H1 (cell line): ENCODE measurements at regions not wholly inside any gene's neighbourhood (a gene's known extent, or its start where the extent isn't known, plus 50 kb on each side); places are given as distances from the start of the nearest gene placed in this dataset.

Experiments used
- EP300 ChIP-seq, 2 experiments: IDR thresholded peaks; 1 replicate in 1 of 2; 2 replicates in 1 of 2; pipeline ENCODE4 v1.6.1; 2011 to 2012; ENCODE audit warnings: low read depth in 2 of 2, low read length in 2 of 2, mild to moderate bottlenecking in 2 of 2, borderline replicate concordance in 1 of 2, inconsistent platforms in 1 of 2, moderate library complexity in 1 of 2
- HDAC2 ChIP-seq, 2 experiments: fragments of 300-600 bp in 1 of 2; sonication (generic) in 1 of 2; IDR thresholded peaks; 2 replicates each; pipeline ENCODE4 v1.6.1; 2011 to 2012; ENCODE audit warnings: low read depth in 2 of 2, low read length in 2 of 2, mild to moderate bottlenecking in 2 of 2, moderate library complexity in 2 of 2, borderline replicate concordance in 1 of 2, inconsistent platforms in 1 of 2
- JUND ChIP-seq: IDR thresholded peaks from 2 replicates; pipeline ENCODE4 v1.6.1; 2011; ENCODE audit warnings: mild to moderate bottlenecking, improper control_type of control experiment, low read length
- KDM4A ChIP-seq: IDR thresholded peaks from one replicate; pipeline ENCODE4 v1.7.1; 2012; ENCODE audit warnings: low read depth, mild to moderate bottlenecking, moderate library complexity, low read length, inconsistent platforms; ENCODE audit not compliant: severe bottlenecking
- MAFK ChIP-seq: IDR thresholded peaks from 2 replicates; pipeline ENCODE4 v1.6.1; 2012; ENCODE audit warnings: low read depth, mild to moderate bottlenecking, improper control_type of control experiment, low read length
- NRF1 ChIP-seq: IDR thresholded peaks from 2 replicates; pipeline ENCODE4 v1.6.1; 2011; ENCODE audit warnings: mild to moderate bottlenecking, low read depth, low read length, improper control_type of control experiment
- PHF8 ChIP-seq: fragments of 200-600 bp; sonication (generic); conservative IDR thresholded peaks from 2 replicates; pipeline ENCODE4 v1.7.1; 2012; ENCODE audit warnings: low read depth, mild to moderate bottlenecking, inconsistent platforms, low read length, moderate library complexity
- POLR2AphosphoS5 ChIP-seq: IDR thresholded peaks from 2 replicates; pipeline ENCODE4 v1.6.1; 2011; ENCODE audit warnings: low read depth, low read length
- SP4 ChIP-seq: IDR thresholded peaks from 2 replicates; pipeline ENCODE4 v1.6.1; 2012; ENCODE audit warnings: low read length, inconsistent platforms
- TAF7 ChIP-seq: optimal IDR thresholded peaks from 2 replicates; pipeline ENCODE3; 2011; ENCODE audit warnings: low read depth, mild to moderate bottlenecking, inconsistent platforms, low read length, moderate library complexity, borderline replicate concordance
- TF ChIP-seq, protein P1 (sequence below): fragments of 300-600 bp; sonication (generic); IDR thresholded peaks from 2 replicates; pipeline ENCODE4 v1.7.1; 2012; ENCODE audit warnings: low read length, moderate library complexity, mild to moderate bottlenecking, inconsistent platforms; ENCODE audit not compliant: insufficient replicate concordance

DNA sequence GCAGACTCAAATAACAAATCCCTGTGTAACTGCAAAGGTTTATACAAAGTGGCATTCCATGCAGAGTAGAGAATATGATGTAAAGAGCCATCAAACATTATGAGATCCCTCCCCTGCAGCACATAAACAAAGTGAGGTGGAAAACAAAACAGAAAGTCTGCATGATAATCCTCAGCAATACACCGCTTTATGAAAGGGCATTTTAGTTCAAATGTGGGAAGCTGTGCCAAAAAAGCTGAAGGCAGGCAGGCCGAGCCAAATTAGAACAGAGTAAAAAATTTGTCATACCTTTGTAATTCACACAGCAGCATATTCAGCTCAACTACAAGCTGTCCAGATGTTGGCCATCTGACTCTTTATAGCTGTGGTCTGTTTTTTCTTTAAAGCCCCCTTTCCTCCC is 113.5 kb downstream of the LHX9 start (continued):
- TF ChIP-seq, protein P1, sequence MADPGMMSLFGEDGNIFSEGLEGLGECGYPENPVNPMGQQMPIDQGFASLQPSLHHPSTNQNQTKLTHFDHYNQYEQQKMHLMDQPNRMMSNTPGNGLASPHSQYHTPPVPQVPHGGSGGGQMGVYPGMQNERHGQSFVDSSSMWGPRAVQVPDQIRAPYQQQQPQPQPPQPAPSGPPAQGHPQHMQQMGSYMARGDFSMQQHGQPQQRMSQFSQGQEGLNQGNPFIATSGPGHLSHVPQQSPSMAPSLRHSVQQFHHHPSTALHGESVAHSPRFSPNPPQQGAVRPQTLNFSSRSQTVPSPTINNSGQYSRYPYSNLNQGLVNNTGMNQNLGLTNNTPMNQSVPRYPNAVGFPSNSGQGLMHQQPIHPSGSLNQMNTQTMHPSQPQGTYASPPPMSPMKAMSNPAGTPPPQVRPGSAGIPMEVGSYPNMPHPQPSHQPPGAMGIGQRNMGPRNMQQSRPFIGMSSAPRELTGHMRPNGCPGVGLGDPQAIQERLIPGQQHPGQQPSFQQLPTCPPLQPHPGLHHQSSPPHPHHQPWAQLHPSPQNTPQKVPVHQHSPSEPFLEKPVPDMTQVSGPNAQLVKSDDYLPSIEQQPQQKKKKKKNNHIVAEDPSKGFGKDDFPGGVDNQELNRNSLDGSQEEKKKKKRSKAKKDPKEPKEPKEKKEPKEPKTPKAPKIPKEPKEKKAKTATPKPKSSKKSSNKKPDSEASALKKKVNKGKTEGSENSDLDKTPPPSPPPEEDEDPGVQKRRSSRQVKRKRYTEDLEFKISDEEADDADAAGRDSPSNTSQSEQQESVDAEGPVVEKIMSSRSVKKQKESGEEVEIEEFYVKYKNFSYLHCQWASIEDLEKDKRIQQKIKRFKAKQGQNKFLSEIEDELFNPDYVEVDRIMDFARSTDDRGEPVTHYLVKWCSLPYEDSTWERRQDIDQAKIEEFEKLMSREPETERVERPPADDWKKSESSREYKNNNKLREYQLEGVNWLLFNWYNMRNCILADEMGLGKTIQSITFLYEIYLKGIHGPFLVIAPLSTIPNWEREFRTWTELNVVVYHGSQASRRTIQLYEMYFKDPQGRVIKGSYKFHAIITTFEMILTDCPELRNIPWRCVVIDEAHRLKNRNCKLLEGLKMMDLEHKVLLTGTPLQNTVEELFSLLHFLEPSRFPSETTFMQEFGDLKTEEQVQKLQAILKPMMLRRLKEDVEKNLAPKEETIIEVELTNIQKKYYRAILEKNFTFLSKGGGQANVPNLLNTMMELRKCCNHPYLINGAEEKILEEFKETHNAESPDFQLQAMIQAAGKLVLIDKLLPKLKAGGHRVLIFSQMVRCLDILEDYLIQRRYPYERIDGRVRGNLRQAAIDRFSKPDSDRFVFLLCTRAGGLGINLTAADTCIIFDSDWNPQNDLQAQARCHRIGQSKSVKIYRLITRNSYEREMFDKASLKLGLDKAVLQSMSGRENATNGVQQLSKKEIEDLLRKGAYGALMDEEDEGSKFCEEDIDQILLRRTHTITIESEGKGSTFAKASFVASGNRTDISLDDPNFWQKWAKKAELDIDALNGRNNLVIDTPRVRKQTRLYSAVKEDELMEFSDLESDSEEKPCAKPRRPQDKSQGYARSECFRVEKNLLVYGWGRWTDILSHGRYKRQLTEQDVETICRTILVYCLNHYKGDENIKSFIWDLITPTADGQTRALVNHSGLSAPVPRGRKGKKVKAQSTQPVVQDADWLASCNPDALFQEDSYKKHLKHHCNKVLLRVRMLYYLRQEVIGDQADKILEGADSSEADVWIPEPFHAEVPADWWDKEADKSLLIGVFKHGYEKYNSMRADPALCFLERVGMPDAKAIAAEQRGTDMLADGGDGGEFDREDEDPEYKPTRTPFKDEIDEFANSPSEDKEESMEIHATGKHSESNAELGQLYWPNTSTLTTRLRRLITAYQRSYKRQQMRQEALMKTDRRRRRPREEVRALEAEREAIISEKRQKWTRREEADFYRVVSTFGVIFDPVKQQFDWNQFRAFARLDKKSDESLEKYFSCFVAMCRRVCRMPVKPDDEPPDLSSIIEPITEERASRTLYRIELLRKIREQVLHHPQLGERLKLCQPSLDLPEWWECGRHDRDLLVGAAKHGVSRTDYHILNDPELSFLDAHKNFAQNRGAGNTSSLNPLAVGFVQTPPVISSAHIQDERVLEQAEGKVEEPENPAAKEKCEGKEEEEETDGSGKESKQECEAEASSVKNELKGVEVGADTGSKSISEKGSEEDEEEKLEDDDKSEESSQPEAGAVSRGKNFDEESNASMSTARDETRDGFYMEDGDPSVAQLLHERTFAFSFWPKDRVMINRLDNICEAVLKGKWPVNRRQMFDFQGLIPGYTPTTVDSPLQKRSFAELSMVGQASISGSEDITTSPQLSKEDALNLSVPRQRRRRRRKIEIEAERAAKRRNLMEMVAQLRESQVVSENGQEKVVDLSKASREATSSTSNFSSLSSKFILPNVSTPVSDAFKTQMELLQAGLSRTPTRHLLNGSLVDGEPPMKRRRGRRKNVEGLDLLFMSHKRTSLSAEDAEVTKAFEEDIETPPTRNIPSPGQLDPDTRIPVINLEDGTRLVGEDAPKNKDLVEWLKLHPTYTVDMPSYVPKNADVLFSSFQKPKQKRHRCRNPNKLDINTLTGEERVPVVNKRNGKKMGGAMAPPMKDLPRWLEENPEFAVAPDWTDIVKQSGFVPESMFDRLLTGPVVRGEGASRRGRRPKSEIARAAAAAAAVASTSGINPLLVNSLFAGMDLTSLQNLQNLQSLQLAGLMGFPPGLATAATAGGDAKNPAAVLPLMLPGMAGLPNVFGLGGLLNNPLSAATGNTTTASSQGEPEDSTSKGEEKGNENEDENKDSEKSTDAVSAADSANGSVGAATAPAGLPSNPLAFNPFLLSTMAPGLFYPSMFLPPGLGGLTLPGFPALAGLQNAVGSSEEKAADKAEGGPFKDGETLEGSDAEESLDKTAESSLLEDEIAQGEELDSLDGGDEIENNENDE, result no peak
- TF ChIP-seq TAF7, result no peak
- TF ChIP-seq PHF8, result no peak
- TF ChIP-seq HDAC2 (IDR thresholded peaks at IDR 0.05; ENCODE audit: borderline replicate concordance in 1 of 2, low read depth in 2 of 2, low read length in 2 of 2), result no peak
- TF ChIP-seq EP300 (IDR thresholded peaks at IDR 0.05; ENCODE audit: borderline replicate concordance in 1 of 2, low read depth in 2 of 2, low read length in 2 of 2), result no peak
- no peak for TF ChIP-seq JUND
- no peak for TF ChIP-seq KDM4A
- TF ChIP-seq POLR2AphosphoS5, result no peak
- no peak for TF ChIP-seq SP4
- no peak for TF ChIP-seq MAFK
- no peak for TF ChIP-seq NRF1
